Choroid plexus epithelial cell (primary cell): ENCODE measurements at regions not wholly inside any gene's neighbourhood (a gene's known extent, or its start where the extent isn't known, plus 50 kb on each side); places are given as distances from the start of the nearest gene placed in this dataset.

ENCODE experiments used
- DNase-seq: peaks from one replicate; pipeline ENCODE4 v3.0.0-alpha.2; 2010; ENCODE audit warnings: low read depth
- H3K4me3 ChIP-seq: 2 replicates; pipeline ENCODE4 v1.5.1; 2011; ENCODE audit warnings: low read depth, mild to moderate bottlenecking, control low read depth, low read length, moderate library complexity
- CTCF ChIP-seq: conservative IDR thresholded peaks from 2 replicates; pipeline ENCODE4 v1.5.1; 2011; ENCODE audit warnings: low read depth, mild to moderate bottlenecking, control low read depth, inconsistent platforms, low read length, moderate library complexity

DNA sequence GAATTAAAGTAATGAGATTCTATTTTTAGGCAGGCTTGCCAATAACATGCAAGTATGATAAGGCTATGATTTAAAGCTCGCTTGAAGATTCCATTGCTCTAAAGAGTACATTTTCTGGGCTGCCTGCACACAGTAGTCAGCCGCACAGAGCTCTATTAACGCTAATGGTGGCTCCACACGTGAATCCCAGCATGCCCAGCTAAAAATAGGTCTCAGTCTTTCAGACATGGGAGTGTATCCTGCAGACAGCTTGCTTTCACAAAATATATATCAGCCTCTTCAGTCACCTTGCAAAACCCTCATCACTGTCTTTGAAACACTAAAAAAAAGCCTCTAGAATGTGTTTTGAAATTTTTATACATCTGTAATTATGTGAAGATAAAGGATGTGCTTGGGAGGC lies 418.1 kb downstream of the MTX2 start:
- no peak for DNase-seq
- no peak overlapping the region for H3K4me3 ChIP-seq
- TF ChIP-seq CTCF: no peak

- TF ChIP-seq CTCF: no peak
- no peak for DNase-seq
- H3K4me3 ChIP-seq: no peak overlapping the region
These were observed 418.7 kb downstream of the MTX2 start for GRCh38 chr2:176687944-176688343.

DNA sequence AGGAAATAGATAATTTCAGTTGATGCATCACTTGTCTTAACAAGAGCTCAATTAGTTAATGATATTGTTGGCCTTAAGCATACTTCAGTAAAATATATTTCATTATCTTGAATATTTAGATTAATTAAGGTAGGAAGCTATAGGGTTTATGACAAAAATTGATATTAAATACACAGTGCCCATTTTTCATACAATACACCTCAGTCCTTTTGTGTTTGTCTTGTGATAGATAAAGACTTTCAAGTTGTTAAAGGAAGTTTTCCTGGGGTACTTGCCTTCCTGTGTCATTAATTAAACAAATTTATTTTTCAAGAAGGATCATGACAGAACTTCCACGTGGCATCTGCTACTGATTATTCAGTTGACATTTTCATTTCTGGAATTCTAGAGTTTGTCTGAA lies 420.5 kb downstream of the MTX2 start:
- no peak overlapping the region for H3K4me3 ChIP-seq
- no peak for TF ChIP-seq CTCF
- no peak for DNase-seq

DNA sequence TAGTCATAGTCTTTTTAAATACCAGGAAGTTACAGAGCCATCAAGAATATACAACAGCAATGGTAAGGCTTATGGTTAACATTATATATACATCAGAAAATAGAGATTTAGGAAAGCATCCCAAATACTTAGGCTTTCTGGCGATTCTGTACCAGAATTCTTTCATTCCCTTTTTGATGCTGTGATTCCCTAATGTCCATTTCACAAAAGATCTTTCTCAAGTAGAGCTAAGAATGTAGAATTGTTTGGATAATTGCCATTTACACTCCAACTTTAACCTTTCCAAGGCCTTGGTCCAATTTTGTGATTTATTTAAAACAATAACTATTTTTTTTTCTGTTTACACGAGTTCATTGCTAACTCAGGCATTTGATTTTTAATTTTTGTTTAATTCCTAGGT lies 422.2 kb downstream of the MTX2 start:
- no peak for TF ChIP-seq CTCF
- no peak overlapping the region for H3K4me3 ChIP-seq
- DNase-seq: no peak

DNA sequence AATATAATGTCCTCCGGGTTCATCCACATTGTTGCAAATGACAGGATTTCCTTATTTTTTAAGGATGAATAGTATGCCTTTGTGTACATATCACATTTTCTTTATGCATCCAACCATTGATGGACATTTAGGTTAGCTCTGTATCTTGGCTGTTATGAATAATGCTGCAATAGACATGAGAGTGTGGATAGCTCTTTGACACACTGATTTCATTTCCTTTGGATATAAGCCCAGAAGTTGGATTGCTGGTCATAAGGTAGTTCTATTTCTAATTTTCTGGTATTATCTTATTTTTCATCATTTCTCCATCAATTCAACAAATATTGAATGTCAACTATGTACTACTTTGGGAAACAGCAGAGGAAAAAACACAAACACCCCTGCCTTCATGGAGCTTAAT lies 423.3 kb downstream of the MTX2 start:
- TF ChIP-seq CTCF: no peak
- DNase-seq: peak; percentile 5
- H3K4me3 ChIP-seq: no peak overlapping the region

GRCh38 chr2:176699098-176699497 lies 429.9 kb downstream of the MTX2 start:
- TF ChIP-seq CTCF: no peak
- H3K4me3 ChIP-seq: no peak overlapping the region
- no peak for DNase-seq

GRCh38 chr2:176699644-176700043 lies 430.4 kb downstream of the MTX2 start:
- DNase-seq: no peak
- H3K4me3 ChIP-seq: no peak overlapping the region
- TF ChIP-seq CTCF: no peak
